CD14-positive monocyte (primary cell): ENCODE measurements at regions not wholly inside any gene's neighbourhood (a gene's known extent, or its start where the extent isn't known, plus 50 kb on each side); places are given as distances from the start of the nearest gene placed in this dataset.

Experiments used
- DNase-seq, 3 donors: peaks; one replicate each; pipeline ENCODE4 v3.0.0-alpha.2; 2011 to 2022
- H2AFZ ChIP-seq: 2 replicates; pipeline ENCODE4 v1.6.0; 2012; ENCODE audit warnings: mild to moderate bottlenecking, low read depth, low read length, inconsistent platforms; ENCODE audit not compliant: insufficient read depth, poor library complexity, severe bottlenecking
- H3K27ac ChIP-seq, 2 donors: 1 replicate in 1 of 2; 2 replicates in 1 of 2; pipeline ENCODE4 v1.5.1; 2012 to 2013; ENCODE audit warnings: low read length in 2 of 2, control low read depth in 1 of 2, inconsistent platforms in 1 of 2, low read depth in 1 of 2, mild to moderate bottlenecking in 1 of 2
- H3K27me3 ChIP-seq, 2 donors: one replicate each; pipeline versions ENCODE4 v1.6.0 to v1.6.1; 2011 to 2013; ENCODE audit warnings: low read length in 2 of 2; ENCODE audit not compliant: control insufficient read depth in 2 of 2, insufficient read depth in 2 of 2
- H3K36me3 ChIP-seq, 2 donors: replicated peaks in 1 of 2; 1 replicate in 1 of 2; 2 replicates in 1 of 2; pipeline versions ENCODE4 v1.5.1 to v1.6.1; 2012 to 2013; ENCODE audit warnings: low read length in 2 of 2, control low read depth in 1 of 2, inconsistent platforms in 1 of 2, mild to moderate bottlenecking in 1 of 2; ENCODE audit not compliant: insufficient read depth in 2 of 2, control insufficient read depth in 1 of 2
- H3K4me1 ChIP-seq, 2 donors: 1 replicate in 1 of 2; 2 replicates in 1 of 2; pipeline versions ENCODE4 v1.5.1 to v1.6.1; 2012 to 2013; ENCODE audit warnings: low read length in 2 of 2, control low read depth in 1 of 2, inconsistent platforms in 1 of 2, mild to moderate bottlenecking in 1 of 2, moderate library complexity in 1 of 2; ENCODE audit not compliant: insufficient read depth in 2 of 2, control insufficient read depth in 1 of 2
- H3K4me2 ChIP-seq: replicated peaks from 2 replicates; pipeline ENCODE3; 2012; ENCODE audit warnings: low read length, moderate library complexity, mild to moderate bottlenecking; ENCODE audit not compliant: poor library complexity, severe bottlenecking; ENCODE audit errors: extremely low read depth
- H3K4me3 ChIP-seq, 3 experiments: fragments of 200-600 bp in 1 of 3; sonication (generic) in 1 of 3; replicated peaks in 1 of 3; 1 replicate in 2 of 3; 2 replicates in 1 of 3; pipeline ENCODE4 v1.5.1; 2011 to 2013; ENCODE audit warnings: low read length in 3 of 3, mild to moderate bottlenecking in 3 of 3, control low read depth in 2 of 3, low read depth in 2 of 3, inconsistent platforms in 1 of 3, moderate library complexity in 1 of 3
- H3K79me2 ChIP-seq: 2 replicates; pipeline ENCODE4 v1.6.0; 2012; ENCODE audit warnings: mild to moderate bottlenecking, control low read depth, inconsistent platforms, low read length, moderate library complexity; ENCODE audit not compliant: insufficient read depth
- H3K9ac ChIP-seq: 2 replicates; pipeline ENCODE4 v1.6.0; 2017; ENCODE audit warnings: low read length, mild to moderate bottlenecking; ENCODE audit not compliant: insufficient read depth, poor library complexity, severe bottlenecking
- H3K9me3 ChIP-seq, 2 donors: replicated peaks in 1 of 2; 1 replicate in 1 of 2; 2 replicates in 1 of 2; pipeline versions ENCODE4 v1.5.1 to v1.6.1; 2012 to 2013; ENCODE audit warnings: low read length in 2 of 2, control low read depth in 1 of 2; ENCODE audit not compliant: control insufficient read depth in 1 of 2, insufficient read depth in 1 of 2
- H4K20me1 ChIP-seq: 2 replicates; pipeline ENCODE4 v1.6.0; 2012; ENCODE audit warnings: mild to moderate bottlenecking, low read length, control low read depth, moderate library complexity; ENCODE audit not compliant: insufficient read depth
- H3K27ac Mint-ChIP-seq, 7 donors: one replicate each; pipeline ENCODE4 v1.8.0; 2020; ENCODE audit warnings: mild to moderate bottlenecking in 7 of 7, mixed read lengths in 7 of 7, moderate library complexity in 6 of 7, inconsistent platforms in 2 of 7
- H3K27me3 Mint-ChIP-seq, 3 donors: one replicate each; pipeline ENCODE4 v1.8.0; 2021 to 2022; ENCODE audit warnings: low read depth in 3 of 3, mild to moderate bottlenecking in 3 of 3, mixed read lengths in 3 of 3, moderate library complexity in 3 of 3, inconsistent platforms in 1 of 3
- H3K36me3 Mint-ChIP-seq, 2 donors: one replicate each; pipeline ENCODE4 v1.8.0; 2020; ENCODE audit warnings: mixed read lengths in 2 of 2, inconsistent platforms in 1 of 2, mild to moderate bottlenecking in 1 of 2
- H3K4me1 Mint-ChIP-seq: one replicate; pipeline ENCODE4 v1.8.0; 2020; ENCODE audit warnings: mild to moderate bottlenecking, mixed read lengths
- H3K4me3 Mint-ChIP-seq, 2 donors: one replicate each; pipeline ENCODE4 v1.8.0; 2020; ENCODE audit warnings: mild to moderate bottlenecking in 2 of 2, mixed read lengths in 2 of 2, moderate library complexity in 1 of 2
- H3K9me3 Mint-ChIP-seq, 7 donors: one replicate each; pipeline ENCODE4 v1.8.0; 2020 to 2022; ENCODE audit warnings: mixed read lengths in 7 of 7, mild to moderate bottlenecking in 6 of 7, moderate library complexity in 6 of 7, inconsistent platforms in 2 of 7
- WGBS: methylation state at CpG from one replicate; pipeline ENCODE4 v1.1.5; 2013; ENCODE audit warnings: missing lambda C conversion rate; ENCODE audit not compliant: insufficient coverage; 5-methylcytosine and 5-hydroxymethylcytosine counted together
- intact Hi-C, 2 donors: fragments of 100-400 bp; cut with micrococcal nuclease; formaldehyde crosslinking; loops; one replicate each; pipeline versions ENCODE4 v1.15.0 to v1.15.1; 2023
- TF ChIP-seq, protein P1 (sequence below): fragments of 200-600 bp; IDR thresholded peaks from one replicate; pipeline ENCODE4 v1.8.0; 2022; ENCODE audit warnings: antibody characterized with exemption, mild to moderate bottlenecking

DNA sequence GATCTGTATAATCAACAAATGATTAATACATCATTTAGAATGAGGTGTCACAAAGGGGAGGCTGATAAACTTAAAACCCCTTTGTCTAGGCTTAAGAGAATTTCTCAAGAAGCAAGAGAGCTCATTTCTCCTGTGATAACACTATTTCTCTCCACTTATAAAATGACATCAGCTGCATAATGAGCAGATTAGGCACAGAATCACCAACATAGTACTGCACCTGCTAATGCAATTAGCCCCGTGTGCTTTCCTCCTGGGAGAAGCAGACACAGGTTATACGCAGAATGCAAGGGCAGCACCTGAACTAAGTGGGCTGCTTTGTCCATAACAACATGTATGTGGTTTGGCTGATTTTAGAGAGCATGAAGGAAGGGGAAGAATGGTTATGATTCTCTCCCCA lies 515.3 kb upstream of the CFAP20DC start:
- DNase-seq, result no peak
- Histone ChIP-seq H3K36me3 (no peaks in the 10 kb centered on the region), H3K4me3 (no peak overlapping the region), H3K4me2 (no peak overlapping the region), H3K9me3 (no peaks in the 10 kb centered on the region), H2AFZ (no peak overlapping the region), H4K20me1 (no peaks in the 10 kb centered on the region), H3K9ac (no peak overlapping the region), H3K27me3 (no peaks in the 10 kb centered on the region), H3K27ac (no peak overlapping the region), H3K79me2 (no peaks in the 10 kb centered on the region), H3K4me1 (no peaks in the 10 kb centered on the region)
- H3K36me3 Mint-ChIP-seq, result no peaks in the 10 kb centered on the region
- H3K9me3 Mint-ChIP-seq, result peaks cover 0 to 6% (median 0%) of the 10 kb centered on the region in 7 donors
- WGBS, result no CpG with 5 or more reads among the region's 2 CpGs
- TF ChIP-seq, protein P1, sequence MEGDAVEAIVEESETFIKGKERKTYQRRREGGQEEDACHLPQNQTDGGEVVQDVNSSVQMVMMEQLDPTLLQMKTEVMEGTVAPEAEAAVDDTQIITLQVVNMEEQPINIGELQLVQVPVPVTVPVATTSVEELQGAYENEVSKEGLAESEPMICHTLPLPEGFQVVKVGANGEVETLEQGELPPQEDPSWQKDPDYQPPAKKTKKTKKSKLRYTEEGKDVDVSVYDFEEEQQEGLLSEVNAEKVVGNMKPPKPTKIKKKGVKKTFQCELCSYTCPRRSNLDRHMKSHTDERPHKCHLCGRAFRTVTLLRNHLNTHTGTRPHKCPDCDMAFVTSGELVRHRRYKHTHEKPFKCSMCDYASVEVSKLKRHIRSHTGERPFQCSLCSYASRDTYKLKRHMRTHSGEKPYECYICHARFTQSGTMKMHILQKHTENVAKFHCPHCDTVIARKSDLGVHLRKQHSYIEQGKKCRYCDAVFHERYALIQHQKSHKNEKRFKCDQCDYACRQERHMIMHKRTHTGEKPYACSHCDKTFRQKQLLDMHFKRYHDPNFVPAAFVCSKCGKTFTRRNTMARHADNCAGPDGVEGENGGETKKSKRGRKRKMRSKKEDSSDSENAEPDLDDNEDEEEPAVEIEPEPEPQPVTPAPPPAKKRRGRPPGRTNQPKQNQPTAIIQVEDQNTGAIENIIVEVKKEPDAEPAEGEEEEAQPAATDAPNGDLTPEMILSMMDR, result no peak
- no peak overlapping the region for H3K4me3 Mint-ChIP-seq
- no peaks in the 10 kb centered on the region for H3K4me1 Mint-ChIP-seq
- no peak overlapping the region for H3K27ac Mint-ChIP-seq
- intact Hi-C loops, result no loop called here
- H3K27me3 Mint-ChIP-seq, result peaks cover 0 to 8% (median 3%) of the 10 kb centered on the region in 3 donors

DNA sequence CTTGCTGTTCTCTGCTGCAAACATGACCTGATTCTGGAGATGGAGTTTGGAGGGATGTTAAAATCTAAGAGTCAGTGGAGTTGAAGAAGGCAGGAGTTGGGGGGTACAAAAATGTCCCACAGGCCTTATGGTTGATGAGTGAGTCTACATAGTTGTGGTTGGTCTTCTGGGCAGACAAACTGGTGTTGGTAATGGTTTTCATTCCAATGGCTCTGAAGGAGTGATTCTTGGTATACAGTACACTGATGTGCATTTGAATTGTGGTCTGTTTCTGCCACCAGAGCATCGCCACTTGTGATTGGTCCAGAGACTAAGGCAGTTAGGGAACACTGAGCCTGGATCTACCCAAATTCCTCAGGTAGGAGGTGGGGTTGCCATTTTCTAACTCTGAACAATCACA lies 514.1 kb upstream of the CFAP20DC start:
- Mint-ChIP-seq H3K36me3 (no peaks in the 10 kb centered on the region), H3K4me3 (no peak overlapping the region), H3K4me1 (peaks cover 2% of the 10 kb centered on the region), H3K9me3 (peaks cover 0 to 6% (median 0%) of the 10 kb centered on the region in 7 donors), H3K27ac (no peak overlapping the region), H3K27me3 (peaks cover 0 to 5% (median 3%) of the 10 kb centered on the region in 3 donors)
- H3K9me3 ChIP-seq, result no peaks in the 10 kb centered on the region
- no peaks in the 10 kb centered on the region for H3K4me1 ChIP-seq
- no peak for DNase-seq
- no peak overlapping the region for H3K4me3 ChIP-seq
- intact Hi-C loops, result no loop called here
- H3K9ac ChIP-seq, result no peak overlapping the region
- TF ChIP-seq, protein P1, result no peak
- WGBS, result no CpG with 5 or more reads among the region's 1 CpG
- no peak overlapping the region for H3K4me2 ChIP-seq
- H3K36me3 ChIP-seq, result no peaks in the 10 kb centered on the region
- H2AFZ ChIP-seq, result no peak overlapping the region
- H3K27me3 ChIP-seq, result no peaks in the 10 kb centered on the region
- H4K20me1 ChIP-seq, result no peaks in the 10 kb centered on the region
- no peak overlapping the region for H3K27ac ChIP-seq
- no peaks in the 10 kb centered on the region for H3K79me2 ChIP-seq
